HG03139 (cell line): ENCODE measurements at regions not wholly inside any gene's neighbourhood (a gene's known extent, or its start where the extent isn't known, plus 50 kb on each side); places are given as distances from the start of the nearest gene placed in this dataset.
A peak's percentile ranks its signal among the peaks of the same experiment; 100 is the strongest.
"Not testable (repeated sequence)": the region's sequence is repeated elsewhere in the genome, so short reads cannot be mapped to it uniquely, and the experiment has no call there.

ENCODE experiments used
- ATAC-seq: cut with Tn5 transposase; IDR thresholded peaks from one replicate; pipeline ENCODE4 v1.9.1; 2021; ENCODE audit not compliant: unreplicated experiment

GRCh38 chr14:34049187-34049586 lies 98.3 kb upstream of the EGLN3 start:
- not testable (repeated sequence) for ATAC-seq

GRCh38 chr14:34046799-34047520 lies 96.1 kb upstream of the EGLN3 start:
- ATAC-seq, result no peak

- no peak for ATAC-seq
Observed at GRCh38 chr14:34044666-34045306, 93.9 kb upstream of the EGLN3 start.

GRCh38 chr14:34044373-34044637 lies 93.4 kb upstream of the EGLN3 start:
- ATAC-seq, result no peak

GRCh38 chr14:34043627-34044372 lies 92.9 kb upstream of the EGLN3 start:
- peak; percentile 90 for ATAC-seq

- ATAC-seq, result no peak
Observed at GRCh38 chr14:34041220-34041619, 90.3 kb upstream of the EGLN3 start.

- ATAC-seq, result no peak
Observed at GRCh38 chr14:34040766-34041165, 89.9 kb upstream of the EGLN3 start.

- no peak for ATAC-seq
Observed at GRCh38 chr14:34039428-34040047, 88.7 kb upstream of the EGLN3 start.

- no peak for ATAC-seq
Observed at GRCh38 chr14:34038358-34039057, 87.6 kb upstream of the EGLN3 start.

- no peak for ATAC-seq
Observed at GRCh38 chr14:34036319-34036766, 85.5 kb upstream of the EGLN3 start.

GRCh38 chr14:34035934-34036250 lies 85.0 kb upstream of the EGLN3 start:
- ATAC-seq, result no peak

- ATAC-seq, result no peak
Observed at GRCh38 chr14:34035177-34035933, 84.5 kb upstream of the EGLN3 start.

GRCh38 chr14:34034447-34035176 lies 83.7 kb upstream of the EGLN3 start:
- no peak for ATAC-seq

GRCh38 chr14:34032720-34033119 lies 81.8 kb upstream of the EGLN3 start:
- ATAC-seq, result no peak

GRCh38 chr14:34030864-34031263 lies 80.0 kb upstream of the EGLN3 start:
- no peak for ATAC-seq

- no peak for ATAC-seq
Observed at GRCh38 chr14:34029921-34030334, 79.1 kb upstream of the EGLN3 start.

- no peak for ATAC-seq
Observed at GRCh38 chr14:34027990-34028495, 77.2 kb upstream of the EGLN3 start.

GRCh38 chr14:34027130-34027989 lies 76.5 kb upstream of the EGLN3 start:
- ATAC-seq, result no peak
